ENCODE measurements at regions not wholly inside any gene's neighbourhood (a gene's known extent, or its start where the extent isn't known, plus 50 kb on each side); places are given as distances from the start of the nearest gene placed in this dataset.
"Not testable (repeated sequence)": the region's sequence is repeated elsewhere in the genome, so short reads cannot be mapped to it uniquely, and the experiment has no call there.

GRCh38 chr1:90348934-90349333 lies 354.0 kb downstream of the ZNF326 start:
- no peak for DNase-seq
- Histone ChIP-seq H3K79me1 (ENCODE audit: insufficient read depth, low read depth, low read length, poor library complexity, severe bottlenecking) (no peaks in the 10 kb centered on the region), H3K79me2 (ENCODE audit: insufficient read depth, low read length) (no peaks in the 10 kb centered on the region), H4K5ac (ENCODE audit: insufficient read length, low read depth, low read length) (no peak overlapping the region), H3K23me2 (ENCODE audit: insufficient read length, low read depth, low read length, poor library complexity, severe bottlenecking) (no peaks in the 10 kb centered on the region), H3K4me2 (ENCODE audit: insufficient read depth, insufficient read length, low read length) (no peak overlapping the region), H3K23ac (ENCODE audit: insufficient read length, low read depth, low read length) (no peak overlapping the region), H3T11ph (ENCODE audit: low read length) (no peak overlapping the region), H4K20me1 (ENCODE audit: control insufficient read depth, insufficient read depth, insufficient read length) (no peaks in the 10 kb centered on the region), H2AK5ac (ENCODE audit: insufficient read length, low read length) (no peak overlapping the region), H4K8ac (replicated peaks; ENCODE audit: insufficient read length, low read depth, low read length) (no peak overlapping the region), H2BK20ac (ENCODE audit: low read depth, low read length, poor library complexity, severe bottlenecking) (no peak overlapping the region), H3K4ac (ENCODE audit: low read depth, low read length) (no peak overlapping the region), H3K4me1 (ENCODE audit: insufficient read depth, low read length) (no peaks in the 10 kb centered on the region), H2BK120ac (ENCODE audit: low read depth, low read length, poor library complexity, severe bottlenecking) (no peak overlapping the region), H2BK15ac (ENCODE audit: low read depth, low read length) (no peak overlapping the region), H3K9ac (ENCODE audit: extremely low read depth, insufficient read length, low read length) (no peak overlapping the region), H3K56ac (ENCODE audit: insufficient read length, low read depth, low read length) (no peak overlapping the region), H3K27me3 (ENCODE audit: insufficient read depth, low read length) (no peaks in the 10 kb centered on the region), H3K14ac (ENCODE audit: insufficient read depth, low read length) (no peak overlapping the region), H3K9me3 (ENCODE audit: control insufficient read depth, low read depth, low read length) (no peaks in the 10 kb centered on the region), H3K27ac (ENCODE audit: insufficient read length, low read depth, low read length) (no peak overlapping the region), H4K91ac (ENCODE audit: insufficient read length, low read depth, low read length) (no peak overlapping the region), H2BK12ac (ENCODE audit: insufficient read length, low read depth, low read length) (no peak overlapping the region), H3K18ac (ENCODE audit: insufficient read length, low read depth, low read length) (no peak overlapping the region), H2BK5ac (ENCODE audit: insufficient read length, low read length) (no peak overlapping the region), H2AFZ (ENCODE audit: low read length) (no peak overlapping the region)
- peaks cover 10 to 14% of the 10 kb centered on the region in 2 experiments for H3K9me3 Mint-ChIP-seq
- H3K4me3 Mint-ChIP-seq = no peak overlapping the region
- H3K27ac Mint-ChIP-seq = no peak overlapping the region
- WGBS (ENCODE audit: extremely low coverage, insufficient read length, low lambda C conversion rate) = no CpG with 5 or more reads among the region's 1 CpG
- no peaks in the 10 kb centered on the region for H3K4me1 Mint-ChIP-seq
- no peaks in the 10 kb centered on the region; the same call in 1 of the 2 replicates for H3K27me3 Mint-ChIP-seq (ENCODE audit: low read depth)
- TF ChIP-seq CTCF (conservative IDR thresholded peaks at IDR 0.05) = no peak
- peaks cover 9 to 10% (median 9%) of the 10 kb centered on the region in 3 experiments; a peak in 5 of 7 replicates for H3K36me3 Mint-ChIP-seq (ENCODE audit: insufficient read depth in 1 of 3, low read depth in 3 of 3)

- H3K36me3 Mint-ChIP-seq (ENCODE audit: insufficient read depth in 1 of 3, low read depth in 3 of 3) = peaks cover 9 to 10% (median 9%) of the 10 kb centered on the region in 3 experiments; a peak in 5 of 7 replicates
- not testable (repeated sequence) for H3K9ac ChIP-seq (ENCODE audit: extremely low read depth, insufficient read length, low read length); DNase-seq; H3K14ac ChIP-seq (ENCODE audit: insufficient read depth, low read length); H3K4me1 Mint-ChIP-seq; H3K56ac ChIP-seq (ENCODE audit: insufficient read length, low read depth, low read length); H3K79me2 ChIP-seq (ENCODE audit: insufficient read depth, low read length); H3K23ac ChIP-seq (ENCODE audit: insufficient read length, low read depth, low read length); H3K4ac ChIP-seq (ENCODE audit: low read depth, low read length); H2AK5ac ChIP-seq (ENCODE audit: insufficient read length, low read length); H3K18ac ChIP-seq (ENCODE audit: insufficient read length, low read depth, low read length); H2AFZ ChIP-seq (ENCODE audit: low read length); H2BK20ac ChIP-seq (ENCODE audit: low read depth, low read length, poor library complexity, severe bottlenecking); H4K8ac ChIP-seq (replicated peaks; ENCODE audit: insufficient read length, low read depth, low read length); H4K91ac ChIP-seq (ENCODE audit: insufficient read length, low read depth, low read length); H4K20me1 ChIP-seq (ENCODE audit: control insufficient read depth, insufficient read depth, insufficient read length); H2BK15ac ChIP-seq (ENCODE audit: low read depth, low read length); H3K79me1 ChIP-seq (ENCODE audit: insufficient read depth, low read depth, low read length, poor library complexity, severe bottlenecking); H3K23me2 ChIP-seq (ENCODE audit: insufficient read length, low read depth, low read length, poor library complexity, severe bottlenecking); H2BK120ac ChIP-seq (ENCODE audit: low read depth, low read length, poor library complexity, severe bottlenecking); H3K27me3 Mint-ChIP-seq (ENCODE audit: low read depth); H4K5ac ChIP-seq (ENCODE audit: insufficient read length, low read depth, low read length); H3K27ac ChIP-seq (ENCODE audit: insufficient read length, low read depth, low read length); H3K4me1 ChIP-seq (ENCODE audit: insufficient read depth, low read length); H3K27ac Mint-ChIP-seq; H3K9me3 ChIP-seq (ENCODE audit: control insufficient read depth, low read depth, low read length); H2BK12ac ChIP-seq (ENCODE audit: insufficient read length, low read depth, low read length); H2BK5ac ChIP-seq (ENCODE audit: insufficient read length, low read length); H3K4me3 Mint-ChIP-seq; H3K27me3 ChIP-seq (ENCODE audit: insufficient read depth, low read length); H3T11ph ChIP-seq (ENCODE audit: low read length); H3K4me2 ChIP-seq (ENCODE audit: insufficient read depth, insufficient read length, low read length)
- peaks cover 10 to 14% of the 10 kb centered on the region in 2 experiments for H3K9me3 Mint-ChIP-seq
- no CpG with 5 or more reads among the region's 2 CpGs for WGBS (ENCODE audit: extremely low coverage, insufficient read length, low lambda C conversion rate)
These were observed 353.5 kb downstream of the ZNF326 start for GRCh38 chr1:90348459-90348858.
